HL-60/S4 (cell line): ENCODE measurements at regions not wholly inside any gene's neighbourhood (a gene's known extent, or its start where the extent isn't known, plus 50 kb on each side); places are given as distances from the start of the nearest gene placed in this dataset.
"Not testable (repeated sequence)": the region's sequence is repeated elsewhere in the genome, so short reads cannot be mapped to it uniquely, and the experiment has no call there.

Source experiments
- in situ Hi-C: fragments of 300-500 bp; cut with MboI; formaldehyde crosslinking; loops from 2 replicates; pipeline ENCODE4 v1.14.3; 2022; ENCODE audit warnings: low sequenced_read_pairs

DNA sequence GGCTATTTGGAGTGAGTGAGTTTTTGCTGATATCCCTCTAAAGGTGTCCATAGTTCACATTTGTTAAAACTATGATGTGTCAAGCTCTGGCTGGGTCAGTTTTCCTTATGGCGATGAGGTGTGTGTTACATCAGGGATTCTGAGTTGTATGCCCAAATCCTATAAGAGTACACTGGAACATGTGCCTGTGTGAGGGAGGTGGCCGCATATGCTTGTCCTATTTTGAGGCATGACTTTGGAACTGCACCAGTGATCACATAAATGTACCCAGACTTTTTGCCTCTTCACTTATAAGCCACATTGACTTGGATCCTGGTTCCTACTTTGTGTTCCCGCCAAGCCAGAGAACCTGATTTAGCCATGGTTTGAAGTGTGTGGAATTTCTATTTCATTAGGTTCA lies 140.3 kb upstream of the RXFP2 start:
- in situ Hi-C loops: no loop called here

DNA sequence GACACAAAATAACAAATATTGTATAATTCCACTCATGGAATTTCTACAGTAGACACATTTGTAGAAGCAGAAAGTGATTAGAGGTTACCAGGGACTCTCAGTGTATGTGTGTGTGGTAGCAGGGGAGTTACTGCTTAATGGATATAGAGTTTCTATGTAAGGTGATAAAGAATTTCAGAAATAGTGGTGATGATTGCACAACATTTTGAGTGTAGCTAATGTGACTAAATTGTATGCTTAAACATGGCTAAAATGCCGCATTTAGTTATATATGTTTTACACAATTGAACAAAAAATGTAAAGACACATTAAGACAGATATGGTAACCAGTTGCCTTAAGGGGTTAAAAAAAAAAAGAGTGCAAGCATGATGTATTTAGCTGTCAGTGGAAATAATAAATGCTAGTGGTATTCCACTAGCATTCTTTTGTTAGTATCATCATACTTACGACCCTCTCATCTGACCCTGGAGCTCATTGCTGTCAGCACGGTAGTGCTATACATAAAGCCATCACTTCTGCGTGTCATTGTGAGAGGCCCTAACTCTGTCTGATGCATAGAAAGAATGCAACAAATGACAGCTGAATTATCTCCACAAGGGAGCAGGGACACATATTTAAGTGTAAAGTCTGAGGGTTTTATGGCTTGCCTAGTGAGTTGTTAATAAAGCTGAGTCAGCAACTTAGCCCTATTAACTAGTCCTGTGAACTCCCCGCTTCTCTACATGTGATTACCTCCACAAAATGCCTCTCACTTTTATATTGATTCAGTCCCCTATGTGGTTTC lies 134.1 kb upstream of the RXFP2 start:
- in situ Hi-C loops: no loop called here

DNA sequence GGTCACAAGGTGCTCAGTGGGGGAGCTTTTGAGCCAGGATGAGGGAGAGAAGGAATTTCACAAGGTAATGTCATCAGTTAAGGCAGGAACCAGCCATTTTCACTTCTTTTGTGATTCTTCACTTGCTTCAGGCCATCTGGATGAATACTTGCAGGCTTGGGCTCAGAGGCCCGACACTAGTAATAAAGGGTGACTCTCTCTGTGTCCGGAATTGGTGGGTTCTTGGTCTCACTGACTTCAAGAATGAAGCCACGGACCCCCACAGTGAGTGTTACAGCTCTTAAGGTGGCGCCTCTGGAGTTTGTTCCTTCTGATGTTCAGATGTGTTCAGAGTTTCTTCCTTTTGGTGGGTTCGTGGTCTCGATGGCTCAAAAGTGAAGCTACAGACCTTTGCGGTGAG lies 131.8 kb upstream of the RXFP2 start:
- in situ Hi-C loops: not testable (repeated sequence)

DNA sequence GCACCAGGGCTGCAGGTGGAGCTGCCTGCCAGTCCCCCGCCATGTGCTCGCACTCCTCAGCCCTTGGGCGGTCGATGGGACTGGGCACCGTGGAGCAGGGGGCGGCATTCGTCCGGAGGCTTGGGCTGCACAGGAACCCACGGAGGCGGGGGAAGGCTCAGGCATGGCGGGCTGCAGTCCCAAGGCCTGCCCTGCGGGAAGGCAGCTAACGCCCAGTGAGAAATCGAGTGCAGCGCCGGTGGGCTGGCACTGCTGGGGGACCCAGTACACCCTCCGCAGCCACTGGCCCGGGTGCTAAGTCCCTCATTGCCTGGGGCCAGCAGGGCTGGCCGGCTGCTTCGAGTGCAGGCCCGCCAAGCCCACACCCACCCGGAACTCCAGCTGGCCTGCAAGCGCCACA lies 130.5 kb upstream of the RXFP2 start:
- in situ Hi-C loops: not testable (repeated sequence)

DNA sequence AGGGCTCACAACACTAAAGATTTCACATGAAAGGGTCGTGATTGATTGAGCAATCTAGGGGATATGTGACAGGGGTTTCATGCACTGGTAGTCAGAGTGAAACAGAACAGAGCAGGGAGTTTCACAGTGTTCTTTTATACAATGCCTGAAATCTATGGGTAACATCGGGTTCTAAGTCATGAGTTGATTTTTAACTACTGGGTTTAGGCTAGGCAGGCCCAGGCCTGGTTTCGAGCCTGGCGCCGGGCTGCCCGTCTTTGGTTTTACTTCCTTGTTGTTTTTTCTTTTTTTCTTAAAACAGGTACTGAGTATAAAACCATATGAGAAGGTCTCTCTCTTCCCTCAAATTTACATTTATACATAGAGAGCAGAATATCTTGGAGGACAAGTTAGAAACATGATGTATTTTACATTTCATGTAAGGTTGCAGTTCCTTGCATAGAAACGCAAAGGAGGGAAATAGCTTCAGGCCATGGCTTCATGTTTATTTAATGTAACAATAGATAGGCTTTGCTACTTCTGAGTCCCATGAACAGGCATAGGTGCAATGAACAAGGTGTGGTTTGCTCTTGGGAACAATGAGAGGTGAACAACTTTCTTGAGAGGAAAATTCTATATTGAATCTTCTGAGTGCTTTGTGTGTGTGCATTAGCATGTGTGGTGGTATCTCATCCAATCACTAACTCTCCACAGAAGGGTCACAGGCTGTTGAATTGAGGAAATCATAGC lies 128.9 kb upstream of the RXFP2 start:
- in situ Hi-C loops: no loop called here

GRCh38 chr13:31611214-31611613 lies 128.1 kb upstream of the RXFP2 start:
- in situ Hi-C loops: no loop called here

- in situ Hi-C loops: no loop called here
Measured at GRCh38 chr13:31614073-31614472, 125.3 kb upstream of the RXFP2 start.

DNA sequence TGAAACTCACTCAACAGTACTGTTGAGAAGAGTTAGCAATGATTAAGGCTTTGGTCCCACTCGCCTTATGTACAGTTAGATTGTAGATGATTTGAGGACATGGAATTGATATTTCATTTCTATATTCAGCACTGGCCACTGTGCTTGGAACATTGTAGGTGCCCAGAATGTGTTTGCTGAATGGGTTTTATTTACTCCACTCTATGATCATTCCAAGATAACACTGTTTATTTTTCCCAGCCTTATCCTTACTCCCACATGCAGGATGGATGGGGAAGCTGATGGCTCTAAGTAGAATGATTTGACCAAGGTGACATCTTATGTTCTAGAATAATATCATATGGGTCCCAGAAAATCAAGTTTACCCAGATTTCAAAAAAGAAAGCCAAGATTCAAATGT lies 124.6 kb upstream of the RXFP2 start:
- in situ Hi-C loops: no loop called here

- in situ Hi-C loops: no loop called here
Measured at GRCh38 chr13:31625115-31625514, 114.2 kb upstream of the RXFP2 start.

DNA sequence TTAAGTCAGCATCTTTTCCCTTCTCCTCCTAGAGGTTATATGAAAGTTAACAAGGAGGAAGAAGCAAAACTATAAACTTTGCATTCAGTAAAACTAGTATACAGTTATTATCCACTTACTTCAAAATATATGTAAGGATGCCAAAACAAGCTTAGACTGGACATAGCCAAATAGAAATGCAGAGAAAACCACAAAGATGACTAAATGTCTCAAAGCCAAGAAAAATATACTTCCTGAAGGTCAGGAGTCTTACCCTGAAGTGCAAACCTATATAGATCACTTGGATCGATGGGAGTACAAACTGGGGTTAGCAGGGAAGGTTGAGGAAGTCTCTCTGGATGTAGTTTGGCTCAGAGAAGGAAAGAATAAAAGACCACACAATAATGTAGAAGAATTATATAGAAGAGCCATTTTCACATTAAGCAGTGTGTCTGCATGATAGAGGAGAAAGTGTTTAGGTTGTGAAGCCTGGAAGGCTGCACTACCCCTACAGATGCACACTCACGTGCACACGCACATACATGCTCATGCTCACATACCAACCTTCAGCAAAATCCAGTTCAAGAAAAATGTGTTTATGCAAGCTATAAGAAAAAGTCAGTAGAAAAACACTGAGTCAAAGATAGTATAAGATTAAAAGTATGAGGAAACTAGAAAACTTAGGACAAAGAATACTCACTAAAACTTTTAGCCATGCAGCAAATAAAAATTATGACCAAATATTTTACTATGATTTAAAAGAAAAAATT lies 112.1 kb upstream of the RXFP2 start:
- in situ Hi-C loops: no loop called here

DNA sequence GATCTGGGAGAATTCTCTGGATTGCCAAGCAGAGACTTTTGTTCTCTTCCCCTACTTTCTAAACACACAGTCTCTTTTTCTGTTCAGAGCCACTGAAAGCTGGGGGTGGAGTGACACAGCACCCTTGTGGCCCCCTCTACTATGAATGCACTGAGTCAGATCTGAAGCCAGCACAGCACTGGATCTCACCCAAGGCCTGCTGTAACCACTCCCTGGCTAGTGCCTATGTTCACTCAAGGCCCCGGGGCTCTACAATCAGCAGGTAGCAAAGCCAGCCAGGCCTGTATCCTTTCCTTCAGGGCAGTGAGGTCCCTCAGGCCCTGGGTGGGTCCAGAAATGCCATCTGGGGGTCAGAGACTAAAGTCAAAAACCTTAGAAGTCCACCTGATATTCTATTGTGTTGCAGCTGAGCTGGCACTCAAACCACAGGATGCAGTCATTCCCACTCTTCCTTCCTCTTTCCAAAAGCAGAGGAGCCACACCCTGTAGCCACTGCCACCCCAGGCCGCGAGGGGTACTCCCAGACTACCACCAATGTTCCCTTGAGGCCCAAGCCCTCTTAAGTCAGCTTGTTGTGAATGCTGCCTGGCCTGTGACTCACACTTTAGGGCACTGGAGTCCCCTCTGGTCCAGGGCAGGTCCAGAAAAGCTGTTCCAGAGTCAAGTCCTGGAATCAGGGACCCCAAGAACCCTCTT lies 110.1 kb upstream of the RXFP2 start:
- in situ Hi-C loops: no loop called here

DNA sequence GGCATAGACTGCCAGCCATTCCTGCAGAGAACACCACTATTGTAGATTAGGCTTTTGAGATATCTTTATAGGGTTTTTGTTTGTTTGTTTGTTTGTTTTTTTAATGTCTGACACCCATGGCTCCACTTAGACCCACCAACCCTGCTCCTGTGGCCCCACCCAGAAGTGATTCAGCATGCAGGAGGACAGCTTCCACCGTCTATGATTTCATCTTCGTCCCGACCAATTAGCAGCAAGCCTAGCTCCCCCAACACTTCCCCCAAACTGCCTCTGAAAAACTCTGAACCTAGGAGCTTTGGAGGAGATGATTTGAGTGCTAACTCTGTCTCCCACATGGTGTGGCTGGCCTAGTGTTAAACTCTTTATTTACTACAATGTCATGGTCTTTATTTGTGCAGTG lies 108.3 kb upstream of the RXFP2 start:
- in situ Hi-C loops: no loop called here

- in situ Hi-C loops: no loop called here
Measured at GRCh38 chr13:31631746-31632145, 107.6 kb upstream of the RXFP2 start.

- in situ Hi-C loops: no loop called here
Measured at GRCh38 chr13:31638577-31638976, 100.7 kb upstream of the RXFP2 start.

DNA sequence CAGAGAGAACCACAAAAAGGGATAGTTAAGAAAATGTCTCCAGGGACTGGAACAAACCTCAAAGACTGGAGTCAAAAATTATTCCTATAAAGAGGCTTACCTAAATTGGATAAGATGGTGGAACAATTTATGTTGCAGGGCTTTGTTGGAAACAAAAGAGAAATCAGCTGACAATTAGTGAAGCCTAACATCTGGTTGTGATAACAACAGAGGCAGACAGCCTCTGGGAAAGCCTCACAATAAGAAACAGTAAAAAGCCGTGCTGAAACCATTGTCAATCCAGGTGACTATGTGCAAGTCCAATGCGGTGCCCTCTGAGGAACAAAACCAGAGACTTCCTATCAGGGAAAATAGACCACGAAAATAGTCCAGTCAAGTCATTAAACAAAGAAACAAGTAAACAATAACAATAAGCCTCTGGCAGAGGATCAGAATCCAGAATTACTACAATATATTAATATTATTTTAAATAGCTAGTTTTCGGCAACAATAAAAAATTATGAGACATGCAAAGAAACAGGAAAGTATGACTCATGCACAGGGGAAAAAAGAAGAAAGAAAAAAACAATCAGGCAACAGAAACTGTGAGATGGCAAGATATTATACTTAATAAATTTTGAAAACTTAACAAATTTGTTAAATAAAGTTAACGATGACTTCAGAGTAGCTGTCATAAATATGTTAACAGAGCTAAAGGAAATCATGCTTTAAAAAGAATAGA lies 99.7 kb upstream of the RXFP2 start:
- in situ Hi-C loops: no loop called here

- in situ Hi-C loops: no loop called here
Measured at GRCh38 chr13:31649766-31650165, 89.6 kb upstream of the RXFP2 start.

GRCh38 chr13:31653730-31654129 lies 85.6 kb upstream of the RXFP2 start:
- in situ Hi-C loops: no loop called here

DNA sequence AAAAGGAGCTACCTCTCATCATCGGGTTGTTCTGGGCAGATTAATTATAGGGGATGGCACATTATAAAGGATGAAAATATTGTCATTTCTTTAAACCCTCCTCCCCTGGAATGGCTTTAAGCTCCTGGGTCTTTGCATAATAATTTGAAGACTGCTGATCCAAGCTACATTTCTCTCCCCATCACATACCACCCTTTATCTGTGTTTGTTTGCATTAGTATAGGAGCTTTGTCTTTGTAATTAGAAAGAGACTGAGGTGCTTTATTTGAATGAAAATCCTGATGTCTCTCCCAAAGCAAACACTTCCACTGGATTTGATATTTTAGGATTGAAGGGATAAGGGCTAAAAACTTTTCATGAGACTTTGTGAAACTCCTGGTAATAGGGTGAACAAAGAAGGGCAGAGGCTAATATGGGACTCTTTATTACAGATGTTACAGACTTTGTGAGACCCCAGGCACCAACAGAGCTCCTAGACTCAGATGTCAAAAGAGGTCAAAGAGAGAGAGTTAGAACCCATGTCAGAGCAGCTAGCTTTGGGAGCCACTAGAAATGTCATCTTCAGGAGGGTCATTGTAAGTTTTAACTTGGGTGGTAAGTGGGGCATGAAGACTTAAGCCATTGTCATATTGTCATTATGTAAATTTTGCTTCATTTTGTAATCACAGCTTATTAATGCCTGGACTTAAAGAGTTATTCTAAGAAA lies 75.3 kb upstream of the RXFP2 start:
- in situ Hi-C loops: no loop called here

DNA sequence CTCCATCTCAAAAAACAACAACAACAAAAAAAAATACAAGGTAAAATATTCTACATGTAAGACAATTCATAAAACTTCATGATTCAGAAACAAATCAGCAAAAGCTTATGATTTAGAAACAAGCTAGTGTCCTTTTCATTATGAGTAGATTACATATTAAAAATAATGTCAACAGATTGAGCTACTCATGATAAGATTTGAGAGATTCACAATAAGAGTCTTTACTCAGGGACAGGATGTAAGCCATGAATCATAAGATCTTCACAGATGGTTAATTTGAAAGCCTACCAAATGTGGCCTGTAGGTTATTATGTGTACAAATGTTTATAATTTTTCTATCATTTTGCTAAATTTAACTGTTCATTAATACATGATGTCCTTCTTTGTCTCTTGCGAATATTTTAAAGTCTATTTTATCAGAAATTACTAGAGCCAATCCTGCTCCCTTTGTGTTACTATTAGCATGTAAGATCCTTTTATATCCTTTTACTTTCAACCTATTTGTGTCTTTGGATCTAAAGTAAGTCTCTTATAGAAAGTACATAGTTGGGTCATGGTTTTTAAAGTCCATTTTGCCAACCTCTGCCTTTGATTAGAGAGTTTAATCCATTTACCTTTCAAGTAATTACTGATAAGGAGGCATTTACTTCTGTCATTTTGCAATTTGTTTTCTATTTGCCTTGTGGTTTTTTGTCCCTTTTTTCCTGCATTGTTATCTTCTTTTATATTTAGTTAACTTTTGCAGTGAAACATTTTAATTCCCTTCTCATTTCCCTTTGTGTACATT lies 68.3 kb upstream of the RXFP2 start:
- in situ Hi-C loops: no loop called here
